OCI-LY1 (cell line): ENCODE measurements at regions not wholly inside any gene's neighbourhood (a gene's known extent, or its start where the extent isn't known, plus 50 kb on each side); places are given as distances from the start of the nearest gene placed in this dataset.

ENCODE experiments used
- H2AFZ ChIP-seq: fragments of 200-600 bp; sonication (generic), shearing (Covaris generic); 2 replicates; pipeline ENCODE4 v1.6.0; 2014; ENCODE audit warnings: antibody characterized with exemption, mild to moderate bottlenecking, low read length
- H3F3A ChIP-seq: fragments of 200-600 bp; sonication (generic), shearing (Covaris generic); 2 replicates; pipeline ENCODE4 v1.6.0; 2014; ENCODE audit warnings: mild to moderate bottlenecking, antibody characterized with exemption, low read length, moderate library complexity; ENCODE audit not compliant: insufficient read depth
- H3K27ac ChIP-seq: fragments of 200-600 bp; sonication (generic); 2 replicates; pipeline ENCODE4 v1.5.1; 2014; ENCODE audit warnings: low read length, mixed run types, mild to moderate bottlenecking, low read depth; ENCODE audit not compliant: poor library complexity, severe bottlenecking
- H3K27me3 ChIP-seq: fragments of 200-600 bp; sonication (generic); 2 replicates; pipeline ENCODE4 v1.6.0; 2014; ENCODE audit warnings: antibody characterized with exemption, mild to moderate bottlenecking, low read length, moderate library complexity; ENCODE audit not compliant: insufficient read depth
- H3K36me3 ChIP-seq: fragments of 200-600 bp; sonication (generic); 2 replicates; pipeline ENCODE4 v1.6.1; 2014; ENCODE audit warnings: mild to moderate bottlenecking, antibody characterized with exemption, low read length, moderate library complexity, mixed read lengths; ENCODE audit not compliant: insufficient read depth
- H3K4me1 ChIP-seq: fragments of 200-600 bp; sonication (generic); 2 replicates; pipeline ENCODE4 v1.5.1; 2014; ENCODE audit warnings: mild to moderate bottlenecking, low read length, moderate library complexity; ENCODE audit not compliant: insufficient read depth, severe bottlenecking
- H3K4me2 ChIP-seq: fragments of 200-600 bp; sonication (generic), shearing (Covaris generic); 2 replicates; pipeline ENCODE4 v1.6.1; 2014; ENCODE audit warnings: low read length
- H3K4me3 ChIP-seq: fragments of 200-600 bp; sonication (generic); 2 replicates; pipeline ENCODE4 v1.5.1; 2014; ENCODE audit warnings: low read length, low read depth, mild to moderate bottlenecking, mixed read lengths; ENCODE audit not compliant: poor library complexity, severe bottlenecking
- H3K79me2 ChIP-seq: fragments of 200-600 bp; shearing (Covaris generic); 2 replicates; pipeline ENCODE4 v1.6.1; 2016; ENCODE audit warnings: mixed run types, low read length, mixed read lengths; ENCODE audit not compliant: insufficient read depth
- H3K9ac ChIP-seq: fragments of 200-600 bp; sonication (generic), shearing (Covaris generic); 2 replicates; pipeline ENCODE4 v1.6.1; 2014; ENCODE audit warnings: mild to moderate bottlenecking, low read length, mixed read lengths
- H3K9me2 ChIP-seq: fragments of 200-600 bp; sonication (generic), shearing (Covaris generic); 2 replicates; pipeline ENCODE4 v1.6.1; 2014; ENCODE audit warnings: low read depth, mild to moderate bottlenecking, low read length, mixed read lengths
- H3K9me3 ChIP-seq: fragments of 200-600 bp; shearing (Covaris generic); 2 replicates; pipeline ENCODE4 v1.6.1; 2014; ENCODE audit warnings: low read length, mixed read lengths
- H4K20me1 ChIP-seq: fragments of 200-600 bp; sonication (generic), shearing (Covaris generic); 2 replicates; pipeline ENCODE4 v1.6.0; 2016; ENCODE audit warnings: mild to moderate bottlenecking, low read length; ENCODE audit not compliant: insufficient read depth
- EZH2 ChIP-seq: fragments of 200-600 bp; sonication (generic), shearing (Covaris generic); IDR thresholded peaks from 2 replicates; pipeline ENCODE4 v1.8.0; 2017; ENCODE audit warnings: borderline replicate concordance, mixed run types, mild to moderate bottlenecking, antibody characterized with exemption, low read length, moderate library complexity, mixed read lengths
- TF ChIP-seq, protein P1 (sequence below): fragments of 200-600 bp; sonication (generic), shearing (Covaris generic); IDR thresholded peaks from 2 replicates; pipeline ENCODE4 v1.5.1; 2017; ENCODE audit warnings: mild to moderate bottlenecking, antibody characterized with exemption, low read length, moderate library complexity, mixed read lengths

GRCh38 chr14:61197416-61197815 is 83.7 kb downstream of the TMEM30B start:
- H3K79me2 ChIP-seq, result no peaks in the 10 kb centered on the region
- peaks cover 6% of the 10 kb centered on the region for H3K4me1 ChIP-seq
- H3K36me3 ChIP-seq, result no peaks in the 10 kb centered on the region
- H3F3A ChIP-seq, result no peaks in the 10 kb centered on the region
- H3K9me3 ChIP-seq, result no peaks in the 10 kb centered on the region
- no peak overlapping the region for H3K27ac ChIP-seq
- no peak overlapping the region for H3K4me2 ChIP-seq
- no peaks in the 10 kb centered on the region for H3K9me2 ChIP-seq
- H4K20me1 ChIP-seq, result no peaks in the 10 kb centered on the region
- no peak overlapping the region for H3K9ac ChIP-seq
- no peak overlapping the region for H3K4me3 ChIP-seq
- H2AFZ ChIP-seq, result no peak overlapping the region
- H3K27me3 ChIP-seq, result no peaks in the 10 kb centered on the region
- no peak for TF ChIP-seq EZH2
- TF ChIP-seq, protein P1, sequence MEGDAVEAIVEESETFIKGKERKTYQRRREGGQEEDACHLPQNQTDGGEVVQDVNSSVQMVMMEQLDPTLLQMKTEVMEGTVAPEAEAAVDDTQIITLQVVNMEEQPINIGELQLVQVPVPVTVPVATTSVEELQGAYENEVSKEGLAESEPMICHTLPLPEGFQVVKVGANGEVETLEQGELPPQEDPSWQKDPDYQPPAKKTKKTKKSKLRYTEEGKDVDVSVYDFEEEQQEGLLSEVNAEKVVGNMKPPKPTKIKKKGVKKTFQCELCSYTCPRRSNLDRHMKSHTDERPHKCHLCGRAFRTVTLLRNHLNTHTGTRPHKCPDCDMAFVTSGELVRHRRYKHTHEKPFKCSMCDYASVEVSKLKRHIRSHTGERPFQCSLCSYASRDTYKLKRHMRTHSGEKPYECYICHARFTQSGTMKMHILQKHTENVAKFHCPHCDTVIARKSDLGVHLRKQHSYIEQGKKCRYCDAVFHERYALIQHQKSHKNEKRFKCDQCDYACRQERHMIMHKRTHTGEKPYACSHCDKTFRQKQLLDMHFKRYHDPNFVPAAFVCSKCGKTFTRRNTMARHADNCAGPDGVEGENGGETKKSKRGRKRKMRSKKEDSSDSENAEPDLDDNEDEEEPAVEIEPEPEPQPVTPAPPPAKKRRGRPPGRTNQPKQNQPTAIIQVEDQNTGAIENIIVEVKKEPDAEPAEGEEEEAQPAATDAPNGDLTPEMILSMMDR, result no peak

- Histone ChIP-seq H3F3A (no peaks in the 10 kb centered on the region), H3K9me2 (no peaks in the 10 kb centered on the region), H3K9me3 (no peaks in the 10 kb centered on the region), H3K4me1 (peaks cover under 1% of the 10 kb centered on the region), H3K79me2 (no peaks in the 10 kb centered on the region), H3K36me3 (no peaks in the 10 kb centered on the region), H3K27me3 (no peaks in the 10 kb centered on the region), H4K20me1 (no peaks in the 10 kb centered on the region), H3K27ac (no peak overlapping the region), H2AFZ (no peak overlapping the region), H3K4me2 (no peak overlapping the region), H3K4me3 (no peak overlapping the region), H3K9ac (no peak overlapping the region)
- TF ChIP-seq, protein P1, result no peak
- TF ChIP-seq EZH2, result no peak
Measured at GRCh38 chr14:61196792-61197191, 84.3 kb downstream of the TMEM30B start.

- no peaks in the 10 kb centered on the region for H3K9me2 ChIP-seq
- no peak overlapping the region for H3K4me3 ChIP-seq
- no peak overlapping the region for H3K4me2 ChIP-seq
- no peak overlapping the region for H2AFZ ChIP-seq
- H4K20me1 ChIP-seq, result no peaks in the 10 kb centered on the region
- TF ChIP-seq, protein P1, result no peak
- TF ChIP-seq EZH2, result no peak
- H3K4me1 ChIP-seq, result no peaks in the 10 kb centered on the region
- no peaks in the 10 kb centered on the region for H3K27me3 ChIP-seq
- H3K27ac ChIP-seq, result no peak overlapping the region
- H3K79me2 ChIP-seq, result no peaks in the 10 kb centered on the region
- H3K9ac ChIP-seq, result no peak overlapping the region
- no peaks in the 10 kb centered on the region for H3F3A ChIP-seq
- H3K36me3 ChIP-seq, result no peaks in the 10 kb centered on the region
- H3K9me3 ChIP-seq, result no peaks in the 10 kb centered on the region
Measured at GRCh38 chr14:61196034-61196433, 85.1 kb downstream of the TMEM30B start.
